Endodermal cell (in vitro differentiated cells): ENCODE measurements at regions not wholly inside any gene's neighbourhood (a gene's known extent, or its start where the extent isn't known, plus 50 kb on each side); places are given as distances from the start of the nearest gene placed in this dataset.

Experiments
- DNase-seq: peaks from one replicate; pipeline ENCODE4 v3.0.0-alpha.2; 2017
- H3K27ac ChIP-seq: 2 replicates; pipeline ENCODE4 v1.5.1; 2013; ENCODE audit warnings: mild to moderate bottlenecking, low read depth, low read length, moderate library complexity
- H3K27me3 ChIP-seq: 2 replicates; pipeline ENCODE4 v1.6.1; 2013; ENCODE audit warnings: mild to moderate bottlenecking, low read length, moderate library complexity; ENCODE audit not compliant: insufficient read depth, control insufficient read depth, poor library complexity, severe bottlenecking
- H3K36me3 ChIP-seq: 2 replicates; pipeline ENCODE4 v1.7.0; 2013; ENCODE audit warnings: mild to moderate bottlenecking, low read length, moderate library complexity; ENCODE audit not compliant: control insufficient read depth, insufficient read depth
- H3K4me1 ChIP-seq: one replicate; pipeline ENCODE4 v1.7.0; 2013; ENCODE audit warnings: low read length; ENCODE audit not compliant: control insufficient read depth, insufficient read depth
- H3K4me3 ChIP-seq: 2 replicates; pipeline ENCODE4 v1.5.1; 2013; ENCODE audit warnings: mild to moderate bottlenecking, low read length, moderate library complexity
- H3K9ac ChIP-seq: 2 replicates; pipeline ENCODE4 v1.6.1; 2013; ENCODE audit warnings: mild to moderate bottlenecking, low read length, moderate library complexity; ENCODE audit not compliant: poor library complexity, severe bottlenecking; ENCODE audit errors: extremely low read depth
- H3K9me3 ChIP-seq: 2 replicates; pipeline ENCODE4 v1.6.1; 2013; ENCODE audit warnings: mild to moderate bottlenecking, low read length, moderate library complexity; ENCODE audit not compliant: control insufficient read depth
- H3K27ac Mint-ChIP-seq: 2 replicates; pipeline ENCODE4 v1.8.0; 2020; ENCODE audit warnings: mixed read lengths
- H3K27me3 Mint-ChIP-seq: 2 replicates; pipeline ENCODE4 v1.8.0; 2021; ENCODE audit warnings: mild to moderate bottlenecking, mixed read lengths; ENCODE audit not compliant: insufficient read depth
- H3K36me3 Mint-ChIP-seq: 2 replicates; pipeline ENCODE4 v1.8.0; 2020; ENCODE audit warnings: low read depth, mixed read lengths
- H3K4me1 Mint-ChIP-seq: 2 replicates; pipeline ENCODE4 v1.8.0; 2020; ENCODE audit warnings: mixed read lengths
- H3K4me3 Mint-ChIP-seq: 2 replicates; pipeline ENCODE4 v1.8.0; 2020; ENCODE audit warnings: mild to moderate bottlenecking, moderate library complexity, mixed read lengths
- H3K9me3 Mint-ChIP-seq: 2 replicates; pipeline ENCODE4 v1.8.0; 2020; ENCODE audit warnings: mild to moderate bottlenecking, mixed read lengths
- WGBS, 2 experiments: methylation state at CpG; one replicate each; pipeline versions ENCODE4 v1.1.5 to v1.1.7; 2013; ENCODE audit warnings: missing lambda C conversion rate in 2 of 2, mixed read lengths in 1 of 2; ENCODE audit not compliant: insufficient coverage in 1 of 2, insufficient read length in 1 of 2; 5-methylcytosine and 5-hydroxymethylcytosine counted together
- TF ChIP-seq, protein P1 (sequence below): fragments of 200-600 bp; sonication (generic); conservative IDR thresholded peaks from 2 replicates; pipeline ENCODE4 v1.5.0; 2021; ENCODE audit warnings: antibody characterized with exemption, mild to moderate bottlenecking

GRCh38 chr1:103218369-103218768 is 110.0 kb upstream of the COL11A1 start:
- Histone ChIP-seq H3K27me3 (no peaks in the 10 kb centered on the region), H3K27ac (no peak overlapping the region), H3K4me3 (no peak overlapping the region), H3K9ac (no peak overlapping the region), H3K9me3 (no peaks in the 10 kb centered on the region), H3K4me1 (no peaks in the 10 kb centered on the region), H3K36me3 (no peaks in the 10 kb centered on the region)
- Mint-ChIP-seq H3K27me3 (no peaks in the 10 kb centered on the region), H3K4me1 (no peaks in the 10 kb centered on the region), H3K4me3 (no peak overlapping the region), H3K27ac (no peak overlapping the region), H3K36me3 (no peaks in the 10 kb centered on the region), H3K9me3 (no peaks in the 10 kb centered on the region)
- TF ChIP-seq, protein P1, sequence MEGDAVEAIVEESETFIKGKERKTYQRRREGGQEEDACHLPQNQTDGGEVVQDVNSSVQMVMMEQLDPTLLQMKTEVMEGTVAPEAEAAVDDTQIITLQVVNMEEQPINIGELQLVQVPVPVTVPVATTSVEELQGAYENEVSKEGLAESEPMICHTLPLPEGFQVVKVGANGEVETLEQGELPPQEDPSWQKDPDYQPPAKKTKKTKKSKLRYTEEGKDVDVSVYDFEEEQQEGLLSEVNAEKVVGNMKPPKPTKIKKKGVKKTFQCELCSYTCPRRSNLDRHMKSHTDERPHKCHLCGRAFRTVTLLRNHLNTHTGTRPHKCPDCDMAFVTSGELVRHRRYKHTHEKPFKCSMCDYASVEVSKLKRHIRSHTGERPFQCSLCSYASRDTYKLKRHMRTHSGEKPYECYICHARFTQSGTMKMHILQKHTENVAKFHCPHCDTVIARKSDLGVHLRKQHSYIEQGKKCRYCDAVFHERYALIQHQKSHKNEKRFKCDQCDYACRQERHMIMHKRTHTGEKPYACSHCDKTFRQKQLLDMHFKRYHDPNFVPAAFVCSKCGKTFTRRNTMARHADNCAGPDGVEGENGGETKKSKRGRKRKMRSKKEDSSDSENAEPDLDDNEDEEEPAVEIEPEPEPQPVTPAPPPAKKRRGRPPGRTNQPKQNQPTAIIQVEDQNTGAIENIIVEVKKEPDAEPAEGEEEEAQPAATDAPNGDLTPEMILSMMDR, result no peak
- DNase-seq, result no peak

DNA sequence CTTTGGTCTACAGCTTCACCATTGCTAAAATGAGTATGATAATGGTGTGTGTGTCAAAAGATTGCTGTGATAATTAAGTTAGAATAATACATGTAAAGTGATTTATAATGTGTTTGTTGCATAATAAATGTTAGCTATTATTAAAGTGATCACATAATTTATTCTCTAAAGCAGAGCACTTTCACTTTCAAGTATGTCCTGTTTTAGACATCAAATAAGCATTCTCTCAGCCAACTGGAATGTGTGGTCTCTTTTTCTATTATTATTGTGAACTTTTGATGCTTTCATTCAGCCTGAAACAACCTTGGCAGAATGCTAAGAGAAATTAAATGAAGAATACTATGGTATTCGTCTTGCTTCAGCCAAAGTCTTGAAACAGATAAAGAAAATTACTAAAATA is 102.8 kb upstream of the COL11A1 start:
- Histone ChIP-seq H3K27ac (no peak overlapping the region), H3K36me3 (no peaks in the 10 kb centered on the region), H3K9ac (no peak overlapping the region), H3K4me1 (no peaks in the 10 kb centered on the region), H3K9me3 (no peaks in the 10 kb centered on the region), H3K27me3 (no peaks in the 10 kb centered on the region), H3K4me3 (no peak overlapping the region)
- TF ChIP-seq, protein P1, result no peak
- H3K27ac Mint-ChIP-seq, result no peak overlapping the region
- no peaks in the 10 kb centered on the region for H3K27me3 Mint-ChIP-seq
- no peak overlapping the region for H3K4me3 Mint-ChIP-seq
- no peak for DNase-seq
- no peaks in the 10 kb centered on the region for H3K4me1 Mint-ChIP-seq
- H3K9me3 Mint-ChIP-seq, result peaks cover 2% of the 10 kb centered on the region
- H3K36me3 Mint-ChIP-seq, result no peaks in the 10 kb centered on the region
- 100% methylated on average over 1 of the region's 1 CpG; no CpG with 5 or more reads in 1 of the 2 experiments for WGBS, 2 experiments

GRCh38 chr1:103208844-103209243 is 100.5 kb upstream of the COL11A1 start:
- Histone ChIP-seq H3K4me3 (no peak overlapping the region), H3K4me1 (no peaks in the 10 kb centered on the region), H3K9ac (no peak overlapping the region), H3K9me3 (no peaks in the 10 kb centered on the region), H3K36me3 (no peaks in the 10 kb centered on the region), H3K27ac (no peak overlapping the region), H3K27me3 (no peaks in the 10 kb centered on the region)
- 94 to 100% methylated on average over 1 to 2 of the region's 2 CpGs for WGBS, 2 experiments
- Mint-ChIP-seq H3K27me3 (no peaks in the 10 kb centered on the region), H3K4me1 (no peaks in the 10 kb centered on the region), H3K9me3 (peaks cover 2% of the 10 kb centered on the region), H3K27ac (no peak overlapping the region), H3K4me3 (no peak overlapping the region), H3K36me3 (no peaks in the 10 kb centered on the region)
- DNase-seq, result no peak
- TF ChIP-seq, protein P1, result no peak
